NCI-H345 treated with DMSO at 0.1 percent for 48 hours (cell line): ENCODE measurements at regions not wholly inside any gene's neighbourhood (a gene's known extent, or its start where the extent isn't known, plus 50 kb on each side); places are given as distances from the start of the nearest gene placed in this dataset.
A peak's percentile ranks its signal among the peaks of the same experiment; 100 is the strongest.

Experiments used
- DNase-seq: peaks from one replicate; lab custom pipeline; 2025; ENCODE audit not compliant: unreplicated experiment; lab: John Stamatoyannopoulos, UW

GRCh38 chr1:17903386-17903785, 148.3 kb downstream of the ACTL8 start:
- DNase-seq: no peak

GRCh38 chr1:17904290-17904689, 149.2 kb downstream of the ACTL8 start:
- DNase-seq: no peak

GRCh38 chr1:17907999-17908398, 152.9 kb downstream of the ACTL8 start:
- DNase-seq: no peak

- no peak for DNase-seq
Observed at GRCh38 chr1:17908945-17909344, 153.8 kb downstream of the ACTL8 start.

- DNase-seq: no peak
Observed at GRCh38 chr1:17909634-17910033, 154.5 kb downstream of the ACTL8 start.

GRCh38 chr1:17911791-17912190, 156.7 kb downstream of the ACTL8 start:
- no peak for DNase-seq

GRCh38 chr1:17912491-17912890, 157.4 kb downstream of the ACTL8 start:
- DNase-seq: no peak

- DNase-seq: no peak
Observed at GRCh38 chr1:17913326-17914115, 158.4 kb downstream of the ACTL8 start.

- no peak for DNase-seq
Observed at GRCh38 chr1:17914131-17914530, 159.0 kb downstream of the ACTL8 start.

GRCh38 chr1:17914987-17915386, 159.9 kb downstream of the ACTL8 start:
- DNase-seq: no peak

GRCh38 chr1:17915511-17916197, 160.5 kb downstream of the ACTL8 start:
- DNase-seq: no peak

- no peak for DNase-seq
Observed at GRCh38 chr1:17916702-17917101, 161.6 kb downstream of the ACTL8 start.

GRCh38 chr1:17919525-17920439, 164.6 kb downstream of the ACTL8 start:
- no peak for DNase-seq

GRCh38 chr1:17920881-17921640, 165.9 kb downstream of the ACTL8 start:
- DNase-seq: no peak

GRCh38 chr1:17922833-17923232, 167.7 kb downstream of the ACTL8 start:
- DNase-seq: peak; percentile 34

- DNase-seq: no peak
Observed at GRCh38 chr1:17923666-17924065, 168.5 kb downstream of the ACTL8 start.

- DNase-seq: no peak
Observed at GRCh38 chr1:17924578-17924977, 169.4 kb downstream of the ACTL8 start.

- no peak for DNase-seq
Observed at GRCh38 chr1:17925290-17926237, 170.4 kb downstream of the ACTL8 start.

- DNase-seq: no peak
Observed at GRCh38 chr1:17926906-17927305, 171.8 kb downstream of the ACTL8 start.

- DNase-seq: no peak
Observed at GRCh38 chr1:17927952-17928351, 172.8 kb downstream of the ACTL8 start.
